Heart left ventricle (tissue), 16 donors: ENCODE measurements at regions not wholly inside any gene's neighbourhood (a gene's known extent, or its start where the extent isn't known, plus 50 kb on each side); places are given as distances from the start of the nearest gene placed in this dataset.
A peak's percentile ranks its signal among the peaks of the same experiment; 100 is the strongest.

Experiments used
- ATAC-seq, 4 donors: fragments of 200-7000 bp; cut with Tn5 transposase; one replicate each; pipeline ENCODE4 v1.9.1; 2020 to 2022; ENCODE audit warnings: moderate library complexity in 4 of 4, mild to moderate bottlenecking in 3 of 4, moderate number of reproducible peaks in 1 of 4
- DNase-seq, 5 donors: peaks; one replicate each; pipeline ENCODE4 v3.0.0-alpha.2; 2020
- H3K27ac ChIP-seq, 12 donors: fragments of 200-600 bp; sonication (generic) in 4 of 12; one replicate each; pipeline versions ENCODE4 v1.5.0 to v1.8.0; 2016 to 2022; ENCODE audit warnings: mild to moderate bottlenecking in 2 of 12
- H3K27me3 ChIP-seq, 9 donors: fragments of 200-600 bp; sonication (generic) in 2 of 9; one replicate each; pipeline versions ENCODE4 v1.5.1 to v1.8.0; 2016 to 2022; ENCODE audit warnings: mild to moderate bottlenecking in 3 of 9
- H3K36me3 ChIP-seq, 9 donors: fragments of 200-600 bp; sonication (generic) in 2 of 9; one replicate each; pipeline versions ENCODE4 v1.5.0 to v1.8.0; 2018 to 2022; ENCODE audit warnings: mild to moderate bottlenecking in 2 of 9
- H3K4me1 ChIP-seq, 12 donors: fragments of 200-600 bp; sonication (generic) in 4 of 12; one replicate each; pipeline versions ENCODE4 v1.5.0 to v1.8.0; 2016 to 2022; ENCODE audit warnings: mild to moderate bottlenecking in 3 of 12
- H3K4me3 ChIP-seq, 12 donors: fragments of 200-600 bp; sonication (generic) in 4 of 12; one replicate each; pipeline versions ENCODE4 v1.5.0 to v1.8.0; 2017 to 2022; ENCODE audit warnings: mild to moderate bottlenecking in 9 of 12, moderate library complexity in 4 of 12
- H3K9me3 ChIP-seq, 12 donors: fragments of 200-600 bp; sonication (generic) in 4 of 12; one replicate each; pipeline versions ENCODE4 v1.5.0 to v1.8.0; 2016 to 2022; ENCODE audit warnings: mild to moderate bottlenecking in 1 of 12
- CTCF ChIP-seq, 12 donors: fragments of 200-600 bp; sonication (generic) in 4 of 12; IDR thresholded peaks; one replicate each; pipeline versions ENCODE4 v1.5.0 to v1.8.0; 2018 to 2022; ENCODE audit warnings: antibody characterized with exemption in 12 of 12, mild to moderate bottlenecking in 5 of 12
- POLR2A ChIP-seq, 2 donors: fragments of 450-650 bp; IDR thresholded peaks; one replicate each; pipeline ENCODE4 v1.6.1; 2017; ENCODE audit warnings: antibody characterized with exemption in 2 of 2, mild to moderate bottlenecking in 2 of 2, moderate library complexity in 2 of 2
- WGBS, 4 donors: extraction: QIAGEN DNeasy Blood & Tissue Kit in 2 of 4; methylation state at CpG; one replicate each; pipeline versions ENCODE4 v1.1.5 to v1.1.7; 2013 to 2018; 5-methylcytosine and 5-hydroxymethylcytosine counted together
- intact Hi-C, 10 donors: fragments of 100-400 bp; cut with DNase I; formaldehyde crosslinking; loops; one replicate each; pipeline versions ENCODE4 v1.11.1 to v1.14.2; 2022
- donor health status: ischemic (EF 13 %, LVEDD 7.1; RV severe dilation, severe dysfunction).
- donor health status: healthy with polysubstance abuse.
- donor health status: DM: no; HTN: yes; CAD: no.
- donor health status: DM: no; HTN: no; CAD: no.
- donor health status: ischemic (EF 25% LVEDD 6.9; RV normal size, moderate dysfunction).
- donor health status: ischemic (EF 25% LVEDD 5.7; RV mildly dilated, moderate dysfunction).
- donor health status: healthy.
- donor health status: DM: yes; HTN: yes; CAD: no.
- donor health status: ischemic (EF 35%, LVEDD 5.7; RV mildly dilated, moderate dysfunction).
- donor health status: nonischemic (EF 11% LVEDD 7.7; RV severe dilation, severe dysfunction).
- donor health status: DM: yes; HTN: yes; CAD: no.
- donor health status: PGD.
- donor health status: ischemic (EF 29% LVEDD 5.4; RV normal size, mild dysfunction).
- donor health status: nonischemic (EF 23%, LVEDD 6.1; RV moderate dilation, normal function).

GRCh38 chr12:78439666-78440065 is 424.9 kb upstream of the SYT1 start:
- H3K4me3 ChIP-seq = no peak overlapping the region
- no peak for ATAC-seq
- H3K27ac ChIP-seq = no peak overlapping the region
- no peaks in the 10 kb centered on the region for H3K36me3 ChIP-seq
- WGBS, 4 donors = 50 to 68% (median 64%) methylated on average over 5 of the region's 5 CpGs
- intact Hi-C loops = no loop called here
- H3K9me3 ChIP-seq = peaks cover 0 to 29% (median 13%) of the 10 kb centered on the region in 12 donors
- H3K4me1 ChIP-seq = no peaks in the 10 kb centered on the region
- peak in 2 of 5 donors; percentile 20 to 24 for DNase-seq
- no peaks in the 10 kb centered on the region for H3K27me3 ChIP-seq
- TF ChIP-seq CTCF (IDR thresholded peaks at IDR 0.05) (no peak), POLR2A (IDR thresholded peaks at IDR 0.05) (no peak)

DNA sequence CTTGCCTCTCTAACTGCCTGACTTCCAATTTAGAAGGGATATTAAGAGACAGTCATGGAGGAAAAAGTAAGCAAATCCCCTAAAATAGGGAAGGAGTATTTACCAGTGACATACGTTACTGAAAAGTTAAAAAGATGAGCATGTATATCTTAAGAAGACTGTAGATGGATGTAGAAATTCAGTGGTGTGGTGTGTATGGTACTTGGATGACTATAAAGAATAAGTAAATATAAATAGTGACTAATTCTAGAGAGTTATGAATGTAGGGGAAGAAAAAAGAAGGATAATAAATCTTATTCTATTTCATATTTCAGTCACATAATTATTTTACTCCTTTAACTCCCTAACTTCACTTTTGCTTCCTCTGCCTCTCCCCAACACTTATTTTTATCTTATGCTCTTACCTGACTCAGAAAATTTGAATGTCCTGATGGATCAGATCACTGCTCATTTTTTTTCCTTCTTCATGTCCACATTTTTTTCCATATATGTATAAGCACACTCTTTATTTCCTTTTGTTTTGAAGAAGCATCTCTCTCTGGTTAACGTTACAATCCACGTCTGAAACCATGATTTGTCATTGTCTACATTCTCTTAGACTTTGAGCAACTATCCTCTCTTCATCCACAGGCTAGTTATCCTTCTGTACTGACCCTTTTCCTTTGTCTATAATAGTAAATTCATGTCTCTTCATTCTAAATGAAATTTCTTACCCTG is 422.7 kb upstream of the SYT1 start:
- ATAC-seq (no peak), DNase-seq (no peak)
- 66 to 74% (median 68%) methylated on average over 3 of the region's 3 CpGs for WGBS, 4 donors
- intact Hi-C loops = no loop called here
- Histone ChIP-seq H3K4me3 (no peak overlapping the region), H3K9me3 (peaks cover 0 to 27% (median 11%) of the 10 kb centered on the region in 12 donors), H3K27me3 (no peaks in the 10 kb centered on the region), H3K4me1 (no peaks in the 10 kb centered on the region), H3K36me3 (no peaks in the 10 kb centered on the region), H3K27ac (no peak overlapping the region)
- TF ChIP-seq CTCF (IDR thresholded peaks at IDR 0.05) = no peak
- TF ChIP-seq POLR2A (IDR thresholded peaks at IDR 0.05) = no peak

DNA sequence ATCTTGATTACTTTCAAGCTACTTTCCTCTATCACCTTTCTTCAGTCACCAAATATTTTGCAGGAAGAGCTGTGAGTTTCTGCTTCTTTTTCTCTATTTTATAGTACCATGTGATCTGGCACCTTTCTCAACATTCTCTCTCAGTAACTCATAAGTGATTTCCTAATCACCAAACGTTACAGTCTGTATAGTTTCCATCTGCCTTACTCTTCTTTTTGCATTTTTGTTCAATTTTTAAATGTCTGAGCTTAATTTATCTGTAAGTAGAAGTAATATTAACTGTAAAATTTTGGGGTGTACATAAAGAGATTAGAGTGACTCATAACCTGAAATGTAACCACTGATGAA is 422.1 kb upstream of the SYT1 start:
- no peak for ATAC-seq
- Histone ChIP-seq H3K4me1 (no peaks in the 10 kb centered on the region), H3K9me3 (peaks cover 0 to 23% (median 11%) of the 10 kb centered on the region in 12 donors), H3K27ac (no peak overlapping the region), H3K36me3 (no peaks in the 10 kb centered on the region), H3K27me3 (no peaks in the 10 kb centered on the region), H3K4me3 (no peak overlapping the region)
- no peak for TF ChIP-seq POLR2A (IDR thresholded peaks at IDR 0.05)
- no peak for TF ChIP-seq CTCF (IDR thresholded peaks at IDR 0.05)
- DNase-seq = no peak
- intact Hi-C loops = no loop called here
- 27 to 36% (median 31%) methylated on average over 1 of the region's 1 CpG for WGBS, 4 donors

- no peaks in the 10 kb centered on the region for H3K9me3 ChIP-seq
- TF ChIP-seq CTCF (IDR thresholded peaks at IDR 0.05) (no peak), POLR2A (IDR thresholded peaks at IDR 0.05) (no peak)
- WGBS, 4 donors = 87 to 95% (median 88%) methylated on average over 2 of the region's 2 CpGs
- no peaks in the 10 kb centered on the region for H3K4me1 ChIP-seq
- no peak for DNase-seq
- H3K36me3 ChIP-seq = no peaks in the 10 kb centered on the region
- no peaks in the 10 kb centered on the region for H3K27me3 ChIP-seq
- H3K4me3 ChIP-seq = no peak overlapping the region
- no peak for ATAC-seq
- intact Hi-C loops = no loop called here
- H3K27ac ChIP-seq = no peak overlapping the region
Observed at GRCh38 chr12:78446555-78446954, 418.0 kb upstream of the SYT1 start.
